ENCODE measurements at regions not wholly inside any gene's neighbourhood (a gene's known extent, or its start where the extent isn't known, plus 50 kb on each side); places are given as distances from the start of the nearest gene placed in this dataset.

GRCh38 chr3:148246291-148246923 is 451.3 kb upstream of the AGTR1 start:
- H3K9ac ChIP-seq (ENCODE audit: low read length) = no peak overlapping the region
- H3K9me2 ChIP-seq (replicated peaks; ENCODE audit: insufficient read depth, low read length) = no peaks in the 10 kb centered on the region
- no peak overlapping the region for H3K4me3 ChIP-seq (ENCODE audit: insufficient read depth, low read length, poor library complexity, severe bottlenecking)
- no peaks in the 10 kb centered on the region for H3K9me3 ChIP-seq (ENCODE audit: insufficient read depth, low read length)
- no peaks in the 10 kb centered on the region for H3K36me3 ChIP-seq (ENCODE audit: low read length)
- no peak for TF ChIP-seq CTCF (IDR thresholded peaks at IDR 0.05; ENCODE audit: insufficient read depth, low read length, poor library complexity, severe bottlenecking)
- TF ChIP-seq EZH2phosphoT487 (conservative IDR thresholded peaks at IDR 0.05; ENCODE audit: low read length) = no peak
- H3K27ac ChIP-seq (ENCODE audit: low read depth, low read length) = no peak overlapping the region
- H3K4me2 ChIP-seq (ENCODE audit: low read depth, low read length, poor library complexity, severe bottlenecking) = no peak overlapping the region
- H2AFZ ChIP-seq (ENCODE audit: low read depth, low read length, severe bottlenecking) = no peak overlapping the region
- no peaks in the 10 kb centered on the region for H4K20me1 ChIP-seq (ENCODE audit: low read depth, low read length)
- no peaks in the 10 kb centered on the region for H3F3A ChIP-seq (ENCODE audit: insufficient read depth)
- H3K27me3 ChIP-seq (ENCODE audit: low read length) = no peaks in the 10 kb centered on the region
- no peaks in the 10 kb centered on the region for H3K79me2 ChIP-seq (ENCODE audit: insufficient read depth, low read length)

GRCh38 chr3:148253713-148254112 is 444.0 kb upstream of the AGTR1 start:
- Histone ChIP-seq H3K36me3 (ENCODE audit: low read length) (no peaks in the 10 kb centered on the region), H3F3A (ENCODE audit: insufficient read depth) (no peaks in the 10 kb centered on the region), H3K79me2 (ENCODE audit: insufficient read depth, low read length) (no peaks in the 10 kb centered on the region), H3K4me2 (ENCODE audit: low read depth, low read length, poor library complexity, severe bottlenecking) (no peak overlapping the region), H3K9me2 (replicated peaks; ENCODE audit: insufficient read depth, low read length) (no peaks in the 10 kb centered on the region), H3K9me3 (ENCODE audit: insufficient read depth, low read length) (no peaks in the 10 kb centered on the region), H3K4me3 (ENCODE audit: insufficient read depth, low read length, poor library complexity, severe bottlenecking) (no peak overlapping the region), H3K27me3 (ENCODE audit: low read length) (no peaks in the 10 kb centered on the region), H3K9ac (ENCODE audit: low read length) (no peak overlapping the region), H2AFZ (ENCODE audit: low read depth, low read length, severe bottlenecking) (no peak overlapping the region), H4K20me1 (ENCODE audit: low read depth, low read length) (no peaks in the 10 kb centered on the region), H3K27ac (ENCODE audit: low read depth, low read length) (no peak overlapping the region)
- TF ChIP-seq CTCF (IDR thresholded peaks at IDR 0.05; ENCODE audit: insufficient read depth, low read length, poor library complexity, severe bottlenecking) (no peak), EZH2phosphoT487 (conservative IDR thresholded peaks at IDR 0.05; ENCODE audit: low read length) (no peak)

- Histone ChIP-seq H3K4me2 (ENCODE audit: low read depth, low read length, poor library complexity, severe bottlenecking) (no peak overlapping the region), H3K27me3 (ENCODE audit: low read length) (no peaks in the 10 kb centered on the region), H2AFZ (ENCODE audit: low read depth, low read length, severe bottlenecking) (no peak overlapping the region), H3K9me2 (replicated peaks; ENCODE audit: insufficient read depth, low read length) (no peaks in the 10 kb centered on the region), H3K4me3 (ENCODE audit: insufficient read depth, low read length, poor library complexity, severe bottlenecking) (no peak overlapping the region), H3K9me3 (ENCODE audit: insufficient read depth, low read length) (no peaks in the 10 kb centered on the region), H4K20me1 (ENCODE audit: low read depth, low read length) (no peaks in the 10 kb centered on the region), H3K36me3 (ENCODE audit: low read length) (no peaks in the 10 kb centered on the region), H3F3A (ENCODE audit: insufficient read depth) (no peaks in the 10 kb centered on the region), H3K79me2 (ENCODE audit: insufficient read depth, low read length) (no peaks in the 10 kb centered on the region), H3K27ac (ENCODE audit: low read depth, low read length) (no peak overlapping the region), H3K9ac (ENCODE audit: low read length) (no peak overlapping the region)
- TF ChIP-seq EZH2phosphoT487 (conservative IDR thresholded peaks at IDR 0.05; ENCODE audit: low read length) (no peak), CTCF (IDR thresholded peaks at IDR 0.05; ENCODE audit: insufficient read depth, low read length, poor library complexity, severe bottlenecking) (no peak)
These were observed 443.3 kb upstream of the AGTR1 start for GRCh38 chr3:148254402-148254801.
